GM12878 (cell line): ENCODE measurements at regions not wholly inside any gene's neighbourhood (a gene's known extent, or its start where the extent isn't known, plus 50 kb on each side); places are given as distances from the start of the nearest gene placed in this dataset.

Experiments used
- ASH2L ChIP-seq: fragments of 300-600, 200-600 bp; sonication (generic); IDR thresholded peaks from 2 replicates; pipeline ENCODE4 v1.6.1; 2017; ENCODE audit warnings: low read depth, mild to moderate bottlenecking, borderline replicate concordance
- BCL11A ChIP-seq: IDR thresholded peaks from 2 replicates; pipeline ENCODE4 v1.6.1; 2011; ENCODE audit warnings: low read depth, low read length
- BRCA1 ChIP-seq: IDR thresholded peaks from 2 replicates; pipeline ENCODE4 v1.6.1; 2011; ENCODE audit warnings: low read depth, low read length, improper control_type of control experiment
- CHD2 ChIP-seq: IDR thresholded peaks from 2 replicates; pipeline ENCODE4 v1.6.1; 2011; ENCODE audit warnings: low read depth, low read length, improper control_type of control experiment, borderline replicate concordance
- DPF2 ChIP-seq: fragments of 450-650 bp; IDR thresholded peaks from 2 replicates; pipeline ENCODE4 v1.6.1; 2017; ENCODE audit warnings: mild to moderate bottlenecking
- EZH2 ChIP-seq: IDR thresholded peaks from 2 replicates; pipeline ENCODE4 v1.6.1; 2012; ENCODE audit warnings: low read depth, mild to moderate bottlenecking, control low read depth, inconsistent platforms, low read length, borderline replicate concordance; ENCODE audit not compliant: control insufficient read depth
- HCFC1 ChIP-seq: fragments of 150-350 bp; IDR thresholded peaks from 2 replicates; pipeline ENCODE4 v1.6.1; 2014; ENCODE audit warnings: low read length
- IRF4 ChIP-seq: IDR thresholded peaks from 2 replicates; pipeline ENCODE4 v1.6.1; 2011; ENCODE audit warnings: low read depth, low read length
- LARP7 ChIP-seq: fragments of 450-650 bp; IDR thresholded peaks from 2 replicates; pipeline ENCODE4 v1.6.1; 2017; ENCODE audit warnings: mild to moderate bottlenecking
- NBN ChIP-seq: fragments of 450-650 bp; IDR thresholded peaks from 2 replicates; pipeline ENCODE4 v1.6.1; 2016
- NFIC ChIP-seq: IDR thresholded peaks from 2 replicates; pipeline ENCODE4 v1.6.1; 2012; ENCODE audit warnings: low read depth, mild to moderate bottlenecking, inconsistent platforms, low read length, moderate library complexity
- NFYA ChIP-seq: IDR thresholded peaks from 2 replicates; pipeline ENCODE4 v1.6.1; 2011; ENCODE audit warnings: low read depth, mild to moderate bottlenecking, low read length, improper control_type of control experiment, borderline replicate concordance
- NFYB ChIP-seq: IDR thresholded peaks from 2 replicates; pipeline ENCODE4 v1.6.1; 2011; ENCODE audit warnings: low read depth, mild to moderate bottlenecking, low read length, improper control_type of control experiment, moderate library complexity; ENCODE audit not compliant: insufficient read depth
- NR2C2 ChIP-seq: IDR thresholded peaks from 2 replicates; pipeline ENCODE4 v1.6.1; 2011; ENCODE audit warnings: borderline replicate concordance, low read depth; ENCODE audit not compliant: control insufficient read depth, insufficient read length
- RBBP5 ChIP-seq: fragments of 200-600 bp; sonication (generic); conservative IDR thresholded peaks from 2 replicates; pipeline ENCODE4 v1.6.1; 2016
- RELA ChIP-seq: fragments of 450-650 bp; IDR thresholded peaks from 2 replicates; pipeline ENCODE4 v1.8.0; 2014; ENCODE audit warnings: borderline replicate concordance; ENCODE audit not compliant: partially characterized antibody
- SMAD1 ChIP-seq: fragments of 450-650 bp; IDR thresholded peaks from 2 replicates; pipeline ENCODE4 v1.6.1; 2018; ENCODE audit warnings: mild to moderate bottlenecking, low read depth; ENCODE audit not compliant: partially characterized antibody
- SMAD5 ChIP-seq: IDR thresholded peaks from 2 replicates; pipeline ENCODE4 v1.6.1; 2016; ENCODE audit warnings: antibody characterized with exemption, low read depth
- SUPT20H ChIP-seq: IDR thresholded peaks from 2 replicates; pipeline ENCODE4 v1.6.1; 2011; ENCODE audit warnings: low read depth, mild to moderate bottlenecking, low read length, moderate library complexity, borderline replicate concordance; ENCODE audit not compliant: control insufficient read depth
- TAF1 ChIP-seq: IDR thresholded peaks from 2 replicates; pipeline ENCODE4 v1.6.1; 2011; ENCODE audit warnings: mild to moderate bottlenecking, low read depth, low read length, borderline replicate concordance
- TARDBP ChIP-seq: IDR thresholded peaks from 2 replicates; pipeline ENCODE4 v1.6.1; 2016; ENCODE audit warnings: borderline replicate concordance
- TF ChIP-seq, protein P1 (sequence below): IDR thresholded peaks from 2 replicates; pipeline ENCODE4 v1.6.1; 2011; ENCODE audit warnings: borderline replicate concordance, low read depth, mild to moderate bottlenecking, moderate library complexity, low read length; ENCODE audit not compliant: insufficient read depth, poor library complexity, severe bottlenecking
- TF ChIP-seq, protein P2 (sequence below): fragments of 450-650 bp; formaldehyde crosslinking; IDR thresholded peaks from 2 replicates; pipeline ENCODE4 v1.4.0; 2020; ENCODE audit warnings: mild to moderate bottlenecking, moderate library complexity
- TF ChIP-seq, protein P3 (sequence below): IDR thresholded peaks from 2 replicates; pipeline ENCODE4 v1.6.1; 2012; ENCODE audit warnings: improper control_type of control experiment, low read depth, low read length; ENCODE audit not compliant: insufficient replicate concordance

DNA sequence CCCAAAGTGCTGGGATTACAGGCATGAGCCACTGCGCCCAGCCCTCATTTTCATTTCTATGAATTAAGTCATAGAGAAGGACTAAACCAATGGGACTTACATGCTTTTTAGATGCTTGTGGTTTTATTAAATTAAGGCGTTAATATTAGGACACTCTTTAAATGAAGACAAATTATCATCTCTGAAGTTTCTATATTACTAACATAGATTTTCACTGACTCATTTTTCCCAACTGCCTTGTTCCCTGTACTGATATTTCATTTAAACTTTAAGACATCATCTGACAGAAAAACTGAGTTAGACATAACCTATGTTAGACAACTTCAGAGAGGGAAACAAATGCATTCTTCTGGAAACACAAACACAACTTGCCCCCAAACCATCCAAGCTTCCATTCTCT, 99.8 kb downstream of the BTG1 start (continued):
- TF ChIP-seq NFYA (no peak), ASH2L (no peak), BRCA1 (no peak), TAF1 (no peak), DPF2 (peak; percentile 73), RELA (no peak), NFYB (no peak), TARDBP (no peak), LARP7 (no peak), NBN (no peak), HCFC1 (no peak), SMAD1 (no peak), BCL11A (no peak), NFIC (peak; percentile 80), NR2C2 (no peak), IRF4 (no peak), EZH2 (no peak), SUPT20H (no peak), RBBP5 (no peak), SMAD5 (no peak), CHD2 (no peak)
- TF ChIP-seq, protein P1, sequence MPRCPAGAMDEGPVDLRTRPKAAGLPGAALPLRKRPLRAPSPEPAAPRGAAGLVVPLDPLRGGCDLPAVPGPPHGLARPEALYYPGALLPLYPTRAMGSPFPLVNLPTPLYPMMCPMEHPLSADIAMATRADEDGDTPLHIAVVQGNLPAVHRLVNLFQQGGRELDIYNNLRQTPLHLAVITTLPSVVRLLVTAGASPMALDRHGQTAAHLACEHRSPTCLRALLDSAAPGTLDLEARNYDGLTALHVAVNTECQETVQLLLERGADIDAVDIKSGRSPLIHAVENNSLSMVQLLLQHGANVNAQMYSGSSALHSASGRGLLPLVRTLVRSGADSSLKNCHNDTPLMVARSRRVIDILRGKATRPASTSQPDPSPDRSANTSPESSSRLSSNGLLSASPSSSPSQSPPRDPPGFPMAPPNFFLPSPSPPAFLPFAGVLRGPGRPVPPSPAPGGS: no peak
- TF ChIP-seq, protein P2, sequence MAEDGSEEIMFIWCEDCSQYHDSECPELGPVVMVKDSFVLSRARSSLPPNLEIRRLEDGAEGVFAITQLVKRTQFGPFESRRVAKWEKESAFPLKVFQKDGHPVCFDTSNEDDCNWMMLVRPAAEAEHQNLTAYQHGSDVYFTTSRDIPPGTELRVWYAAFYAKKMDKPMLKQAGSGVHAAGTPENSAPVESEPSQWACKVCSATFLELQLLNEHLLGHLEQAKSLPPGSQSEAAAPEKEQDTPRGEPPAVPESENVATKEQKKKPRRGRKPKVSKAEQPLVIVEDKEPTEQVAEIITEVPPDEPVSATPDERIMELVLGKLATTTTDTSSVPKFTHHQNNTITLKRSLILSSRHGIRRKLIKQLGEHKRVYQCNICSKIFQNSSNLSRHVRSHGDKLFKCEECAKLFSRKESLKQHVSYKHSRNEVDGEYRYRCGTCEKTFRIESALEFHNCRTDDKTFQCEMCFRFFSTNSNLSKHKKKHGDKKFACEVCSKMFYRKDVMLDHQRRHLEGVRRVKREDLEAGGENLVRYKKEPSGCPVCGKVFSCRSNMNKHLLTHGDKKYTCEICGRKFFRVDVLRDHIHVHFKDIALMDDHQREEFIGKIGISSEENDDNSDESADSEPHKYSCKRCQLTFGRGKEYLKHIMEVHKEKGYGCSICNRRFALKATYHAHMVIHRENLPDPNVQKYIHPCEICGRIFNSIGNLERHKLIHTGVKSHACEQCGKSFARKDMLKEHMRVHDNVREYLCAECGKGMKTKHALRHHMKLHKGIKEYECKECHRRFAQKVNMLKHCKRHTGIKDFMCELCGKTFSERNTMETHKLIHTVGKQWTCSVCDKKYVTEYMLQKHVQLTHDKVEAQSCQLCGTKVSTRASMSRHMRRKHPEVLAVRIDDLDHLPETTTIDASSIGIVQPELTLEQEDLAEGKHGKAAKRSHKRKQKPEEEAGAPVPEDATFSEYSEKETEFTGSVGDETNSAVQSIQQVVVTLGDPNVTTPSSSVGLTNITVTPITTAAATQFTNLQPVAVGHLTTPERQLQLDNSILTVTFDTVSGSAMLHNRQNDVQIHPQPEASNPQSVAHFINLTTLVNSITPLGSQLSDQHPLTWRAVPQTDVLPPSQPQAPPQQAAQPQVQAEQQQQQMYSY: no peak
- TF ChIP-seq, protein P3, sequence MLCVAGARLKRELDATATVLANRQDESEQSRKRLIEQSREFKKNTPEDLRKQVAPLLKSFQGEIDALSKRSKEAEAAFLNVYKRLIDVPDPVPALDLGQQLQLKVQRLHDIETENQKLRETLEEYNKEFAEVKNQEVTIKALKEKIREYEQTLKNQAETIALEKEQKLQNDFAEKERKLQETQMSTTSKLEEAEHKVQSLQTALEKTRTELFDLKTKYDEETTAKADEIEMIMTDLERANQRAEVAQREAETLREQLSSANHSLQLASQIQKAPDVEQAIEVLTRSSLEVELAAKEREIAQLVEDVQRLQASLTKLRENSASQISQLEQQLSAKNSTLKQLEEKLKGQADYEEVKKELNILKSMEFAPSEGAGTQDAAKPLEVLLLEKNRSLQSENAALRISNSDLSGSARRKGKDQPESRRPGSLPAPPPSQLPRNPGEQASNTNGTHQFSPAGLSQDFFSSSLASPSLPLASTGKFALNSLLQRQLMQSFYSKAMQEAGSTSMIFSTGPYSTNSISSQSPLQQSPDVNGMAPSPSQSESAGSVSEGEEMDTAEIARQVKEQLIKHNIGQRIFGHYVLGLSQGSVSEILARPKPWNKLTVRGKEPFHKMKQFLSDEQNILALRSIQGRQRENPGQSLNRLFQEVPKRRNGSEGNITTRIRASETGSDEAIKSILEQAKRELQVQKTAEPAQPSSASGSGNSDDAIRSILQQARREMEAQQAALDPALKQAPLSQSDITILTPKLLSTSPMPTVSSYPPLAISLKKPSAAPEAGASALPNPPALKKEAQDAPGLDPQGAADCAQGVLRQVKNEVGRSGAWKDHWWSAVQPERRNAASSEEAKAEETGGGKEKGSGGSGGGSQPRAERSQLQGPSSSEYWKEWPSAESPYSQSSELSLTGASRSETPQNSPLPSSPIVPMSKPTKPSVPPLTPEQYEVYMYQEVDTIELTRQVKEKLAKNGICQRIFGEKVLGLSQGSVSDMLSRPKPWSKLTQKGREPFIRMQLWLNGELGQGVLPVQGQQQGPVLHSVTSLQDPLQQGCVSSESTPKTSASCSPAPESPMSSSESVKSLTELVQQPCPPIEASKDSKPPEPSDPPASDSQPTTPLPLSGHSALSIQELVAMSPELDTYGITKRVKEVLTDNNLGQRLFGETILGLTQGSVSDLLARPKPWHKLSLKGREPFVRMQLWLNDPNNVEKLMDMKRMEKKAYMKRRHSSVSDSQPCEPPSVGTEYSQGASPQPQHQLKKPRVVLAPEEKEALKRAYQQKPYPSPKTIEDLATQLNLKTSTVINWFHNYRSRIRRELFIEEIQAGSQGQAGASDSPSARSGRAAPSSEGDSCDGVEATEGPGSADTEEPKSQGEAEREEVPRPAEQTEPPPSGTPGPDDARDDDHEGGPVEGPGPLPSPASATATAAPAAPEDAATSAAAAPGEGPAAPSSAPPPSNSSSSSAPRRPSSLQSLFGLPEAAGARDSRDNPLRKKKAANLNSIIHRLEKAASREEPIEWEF: no peak
